Neural progenitor cell (in vitro differentiated cells): ENCODE measurements at regions not wholly inside any gene's neighbourhood (a gene's known extent, or its start where the extent isn't known, plus 50 kb on each side); places are given as distances from the start of the nearest gene placed in this dataset.

Source experiments
- CTCF ChIP-seq: fragments of 200-600 bp; sonication (generic); IDR thresholded peaks from 2 replicates; pipeline ENCODE4 v1.5.1; 2017; ENCODE audit warnings: antibody characterized with exemption, mild to moderate bottlenecking
- EZH2phosphoT487 ChIP-seq: fragments of 200-600 bp; sonication (generic); IDR thresholded peaks from 2 replicates; pipeline ENCODE4 v1.6.1; 2017; ENCODE audit warnings: antibody characterized with exemption

GRCh38 chr1:69196071-69196470 is 371.7 kb upstream of the LRRC7 start:
- no peak for TF ChIP-seq CTCF
- no peak for TF ChIP-seq EZH2phosphoT487
